ENCODE measurements at regions not wholly inside any gene's neighbourhood (a gene's known extent, or its start where the extent isn't known, plus 50 kb on each side); places are given as distances from the start of the nearest gene placed in this dataset.

DNA sequence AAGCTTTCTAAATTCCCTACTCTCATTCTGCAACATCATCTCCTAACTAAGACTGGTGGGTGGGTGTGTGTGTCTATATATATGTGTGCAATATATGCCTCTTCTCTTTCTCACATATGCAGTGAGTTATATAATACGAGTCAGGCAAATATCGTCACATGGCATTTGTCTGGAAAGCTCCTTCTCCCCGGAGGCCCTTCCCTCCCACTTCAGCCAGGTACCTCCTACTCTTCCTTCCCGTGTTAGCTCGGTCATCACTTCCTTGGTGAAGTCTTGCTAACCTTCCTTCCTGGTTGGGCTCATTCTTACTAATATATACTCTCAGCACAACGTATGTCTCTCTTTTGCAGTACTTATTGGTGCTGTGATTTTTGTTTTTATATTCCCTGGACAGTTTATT is 66.4 kb upstream of the NCK2 start:
- Histone ChIP-seq H3F3A (ENCODE audit: low read depth) (no peaks in the 10 kb centered on the region), H3K79me2 (ENCODE audit: insufficient read depth, low read length) (no peaks in the 10 kb centered on the region), H3K4me2 (ENCODE audit: low read depth, low read length, poor library complexity, severe bottlenecking) (no peak overlapping the region), H3K4me1 (ENCODE audit: insufficient read depth, low read length, poor library complexity, severe bottlenecking) (no peaks in the 10 kb centered on the region), H3K4me3 (ENCODE audit: low read length, poor library complexity, severe bottlenecking) (no peak overlapping the region), H3K9ac (ENCODE audit: low read depth, low read length, poor library complexity, severe bottlenecking) (no peak overlapping the region), H2AFZ (ENCODE audit: low read length) (no peak overlapping the region), H3K9me3 (ENCODE audit: insufficient read depth, low read depth, low read length) (no peaks in the 10 kb centered on the region), H4K20me1 (ENCODE audit: insufficient read depth, low read length, poor library complexity, severe bottlenecking) (no peaks in the 10 kb centered on the region), H3K9me2 (replicated peaks; ENCODE audit: low read depth, low read length) (no peaks in the 10 kb centered on the region), H3K36me3 (ENCODE audit: insufficient read depth, low read length) (no peaks in the 10 kb centered on the region), H3K27me3 (ENCODE audit: insufficient read depth, low read length, poor library complexity, severe bottlenecking) (no peaks in the 10 kb centered on the region)
- no peak for TF ChIP-seq EZH2phosphoT487 (IDR thresholded peaks at IDR 0.05; ENCODE audit: borderline replicate concordance)
- TF ChIP-seq, protein P1, sequence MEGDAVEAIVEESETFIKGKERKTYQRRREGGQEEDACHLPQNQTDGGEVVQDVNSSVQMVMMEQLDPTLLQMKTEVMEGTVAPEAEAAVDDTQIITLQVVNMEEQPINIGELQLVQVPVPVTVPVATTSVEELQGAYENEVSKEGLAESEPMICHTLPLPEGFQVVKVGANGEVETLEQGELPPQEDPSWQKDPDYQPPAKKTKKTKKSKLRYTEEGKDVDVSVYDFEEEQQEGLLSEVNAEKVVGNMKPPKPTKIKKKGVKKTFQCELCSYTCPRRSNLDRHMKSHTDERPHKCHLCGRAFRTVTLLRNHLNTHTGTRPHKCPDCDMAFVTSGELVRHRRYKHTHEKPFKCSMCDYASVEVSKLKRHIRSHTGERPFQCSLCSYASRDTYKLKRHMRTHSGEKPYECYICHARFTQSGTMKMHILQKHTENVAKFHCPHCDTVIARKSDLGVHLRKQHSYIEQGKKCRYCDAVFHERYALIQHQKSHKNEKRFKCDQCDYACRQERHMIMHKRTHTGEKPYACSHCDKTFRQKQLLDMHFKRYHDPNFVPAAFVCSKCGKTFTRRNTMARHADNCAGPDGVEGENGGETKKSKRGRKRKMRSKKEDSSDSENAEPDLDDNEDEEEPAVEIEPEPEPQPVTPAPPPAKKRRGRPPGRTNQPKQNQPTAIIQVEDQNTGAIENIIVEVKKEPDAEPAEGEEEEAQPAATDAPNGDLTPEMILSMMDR (conservative IDR thresholded peaks at IDR 0.05; ENCODE audit: low read length) = no peak

DNA sequence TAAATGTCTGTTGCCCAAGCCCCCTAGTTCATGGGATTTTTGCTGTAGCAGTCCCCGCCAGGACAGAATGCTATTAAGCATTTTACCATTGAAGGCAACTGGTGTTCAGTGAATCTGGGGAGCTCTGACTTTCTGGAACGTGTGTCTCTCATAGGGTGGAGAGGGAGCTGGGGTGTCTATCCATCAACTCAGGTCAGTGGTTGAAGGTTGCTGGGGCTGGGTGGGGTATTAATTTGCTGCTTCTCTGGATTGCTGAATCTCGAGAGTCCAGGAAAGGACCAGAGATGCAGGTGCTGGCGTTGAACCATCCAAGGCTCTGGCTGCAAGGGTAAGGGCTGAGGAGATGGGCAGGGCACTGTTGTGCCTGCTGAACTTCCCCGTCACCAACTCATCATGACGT is 66.8 kb upstream of the NCK2 start:
- no peaks in the 10 kb centered on the region for H3K79me2 ChIP-seq (ENCODE audit: insufficient read depth, low read length)
- no peak overlapping the region for H3K4me2 ChIP-seq (ENCODE audit: low read depth, low read length, poor library complexity, severe bottlenecking)
- no peaks in the 10 kb centered on the region for H3K9me2 ChIP-seq (replicated peaks; ENCODE audit: low read depth, low read length)
- no peaks in the 10 kb centered on the region for H3K36me3 ChIP-seq (ENCODE audit: insufficient read depth, low read length)
- no peaks in the 10 kb centered on the region for H3K27me3 ChIP-seq (ENCODE audit: insufficient read depth, low read length, poor library complexity, severe bottlenecking)
- no peak overlapping the region for H3K9ac ChIP-seq (ENCODE audit: low read depth, low read length, poor library complexity, severe bottlenecking)
- H4K20me1 ChIP-seq (ENCODE audit: insufficient read depth, low read length, poor library complexity, severe bottlenecking) = no peaks in the 10 kb centered on the region
- no peaks in the 10 kb centered on the region for H3F3A ChIP-seq (ENCODE audit: low read depth)
- no peaks in the 10 kb centered on the region for H3K4me1 ChIP-seq (ENCODE audit: insufficient read depth, low read length, poor library complexity, severe bottlenecking)
- no peaks in the 10 kb centered on the region for H3K9me3 ChIP-seq (ENCODE audit: insufficient read depth, low read depth, low read length)
- no peak for TF ChIP-seq EZH2phosphoT487 (IDR thresholded peaks at IDR 0.05; ENCODE audit: borderline replicate concordance)
- TF ChIP-seq, protein P1 (conservative IDR thresholded peaks at IDR 0.05; ENCODE audit: low read length) = no peak
- no peak overlapping the region for H3K4me3 ChIP-seq (ENCODE audit: low read length, poor library complexity, severe bottlenecking)
- no peak overlapping the region for H2AFZ ChIP-seq (ENCODE audit: low read length)

DNA sequence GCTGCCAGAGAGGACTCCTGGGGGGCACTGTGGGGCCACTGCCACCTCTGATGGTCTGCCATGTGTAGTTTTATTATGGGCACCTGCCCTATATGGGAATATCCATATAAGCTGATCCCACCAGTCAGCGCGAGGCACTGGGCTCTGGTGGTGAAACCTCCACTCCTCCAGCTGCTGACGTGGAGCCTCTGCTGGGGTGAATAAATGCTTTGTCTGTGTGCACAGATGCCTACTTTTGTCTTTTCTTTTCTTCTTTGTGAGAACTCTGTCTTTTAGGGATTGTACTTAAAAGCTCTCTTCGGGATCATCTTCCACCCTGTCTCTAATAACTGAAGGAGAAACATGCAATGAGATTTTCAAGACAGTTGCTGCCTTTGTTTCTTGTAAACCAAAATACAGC is 68.9 kb upstream of the NCK2 start:
- H3K4me2 ChIP-seq (ENCODE audit: low read depth, low read length, poor library complexity, severe bottlenecking) = no peak overlapping the region
- H3K9me3 ChIP-seq (ENCODE audit: insufficient read depth, low read depth, low read length) = no peaks in the 10 kb centered on the region
- no peaks in the 10 kb centered on the region for H4K20me1 ChIP-seq (ENCODE audit: insufficient read depth, low read length, poor library complexity, severe bottlenecking)
- no peaks in the 10 kb centered on the region for H3F3A ChIP-seq (ENCODE audit: low read depth)
- no peaks in the 10 kb centered on the region for H3K79me2 ChIP-seq (ENCODE audit: insufficient read depth, low read length)
- H3K9ac ChIP-seq (ENCODE audit: low read depth, low read length, poor library complexity, severe bottlenecking) = no peak overlapping the region
- no peaks in the 10 kb centered on the region for H3K4me1 ChIP-seq (ENCODE audit: insufficient read depth, low read length, poor library complexity, severe bottlenecking)
- no peaks in the 10 kb centered on the region for H3K36me3 ChIP-seq (ENCODE audit: insufficient read depth, low read length)
- no peaks in the 10 kb centered on the region for H3K9me2 ChIP-seq (replicated peaks; ENCODE audit: low read depth, low read length)
- H3K4me3 ChIP-seq (ENCODE audit: low read length, poor library complexity, severe bottlenecking) = no peak overlapping the region
- TF ChIP-seq, protein P1 (conservative IDR thresholded peaks at IDR 0.05; ENCODE audit: low read length) = no peak
- no peak for TF ChIP-seq EZH2phosphoT487 (IDR thresholded peaks at IDR 0.05; ENCODE audit: borderline replicate concordance)
- H3K27me3 ChIP-seq (ENCODE audit: insufficient read depth, low read length, poor library complexity, severe bottlenecking) = no peaks in the 10 kb centered on the region
- no peak overlapping the region for H2AFZ ChIP-seq (ENCODE audit: low read length)
